CD4-positive, CD25-positive, alpha-beta regulatory T cell (primary cell): ENCODE measurements at regions not wholly inside any gene's neighbourhood (a gene's known extent, or its start where the extent isn't known, plus 50 kb on each side); places are given as distances from the start of the nearest gene placed in this dataset.

Source experiments
- ATAC-seq, 2 donors: fragments of 150-1000 bp; cut with Tn5 transposase; one replicate each; pipeline ENCODE4 v1.10.0; 2021; ENCODE audit warnings: low read depth in 2 of 2, moderate number of reproducible peaks in 2 of 2, moderate library complexity in 1 of 2
- DNase-seq, 3 donors: peaks; one replicate each; pipeline versions ENCODE4 v3.0.0 to v3.0.0-alpha.2; 2012 to 2022; ENCODE audit warnings: mixed read lengths in 1 of 3
- H3K27ac ChIP-seq: one replicate; pipeline ENCODE4 v1.7.0; 2013; ENCODE audit warnings: mild to moderate bottlenecking, low read length; ENCODE audit not compliant: insufficient read depth, poor library complexity, severe bottlenecking
- H3K27me3 ChIP-seq: one replicate; pipeline ENCODE4 v1.7.0; 2013; ENCODE audit warnings: low read length; ENCODE audit not compliant: control insufficient read depth, insufficient read depth
- H3K36me3 ChIP-seq: one replicate; pipeline ENCODE4 v1.7.0; 2013; ENCODE audit warnings: mild to moderate bottlenecking, low read length, moderate library complexity; ENCODE audit not compliant: control insufficient read depth, insufficient read depth
- H3K4me1 ChIP-seq: 2 replicates; pipeline ENCODE4 v1.7.0; 2013; ENCODE audit warnings: mild to moderate bottlenecking, low read length; ENCODE audit not compliant: insufficient read depth, control insufficient read depth, poor library complexity, severe bottlenecking
- H3K4me3 ChIP-seq: one replicate; pipeline ENCODE4 v1.7.0; 2013; ENCODE audit warnings: low read depth, mild to moderate bottlenecking, low read length, moderate library complexity
- H3K9me3 ChIP-seq, 2 experiments: 1 replicate in 1 of 2; 2 replicates in 1 of 2; pipeline ENCODE4 v1.7.0; 2013; ENCODE audit warnings: low read length in 2 of 2, mild to moderate bottlenecking in 1 of 2, moderate library complexity in 1 of 2; ENCODE audit not compliant: control insufficient read depth in 2 of 2
- H3K27ac Mint-ChIP-seq, 3 donors: one replicate each; pipeline ENCODE4 v1.8.0; 2020 to 2022; ENCODE audit warnings: mild to moderate bottlenecking in 3 of 3, mixed read lengths in 3 of 3, moderate library complexity in 2 of 3
- H3K27me3 Mint-ChIP-seq: one replicate; pipeline ENCODE4 v1.8.0; 2022; ENCODE audit warnings: mild to moderate bottlenecking, mixed read lengths
- H3K36me3 Mint-ChIP-seq: one replicate; pipeline ENCODE4 v1.8.0; 2020; ENCODE audit warnings: mixed read lengths
- H3K4me1 Mint-ChIP-seq, 4 donors: one replicate each; pipeline ENCODE4 v1.8.0; 2020 to 2022; ENCODE audit warnings: mixed read lengths in 4 of 4, mild to moderate bottlenecking in 1 of 4
- H3K4me3 Mint-ChIP-seq, 4 donors: one replicate each; pipeline ENCODE4 v1.8.0; 2020 to 2022; ENCODE audit warnings: mild to moderate bottlenecking in 4 of 4, mixed read lengths in 4 of 4, moderate library complexity in 3 of 4
- H3K9me3 Mint-ChIP-seq, 7 donors: one replicate each; pipeline ENCODE4 v1.8.0; 2020 to 2022; ENCODE audit warnings: mixed read lengths in 7 of 7, mild to moderate bottlenecking in 3 of 7, moderate library complexity in 2 of 7

DNA sequence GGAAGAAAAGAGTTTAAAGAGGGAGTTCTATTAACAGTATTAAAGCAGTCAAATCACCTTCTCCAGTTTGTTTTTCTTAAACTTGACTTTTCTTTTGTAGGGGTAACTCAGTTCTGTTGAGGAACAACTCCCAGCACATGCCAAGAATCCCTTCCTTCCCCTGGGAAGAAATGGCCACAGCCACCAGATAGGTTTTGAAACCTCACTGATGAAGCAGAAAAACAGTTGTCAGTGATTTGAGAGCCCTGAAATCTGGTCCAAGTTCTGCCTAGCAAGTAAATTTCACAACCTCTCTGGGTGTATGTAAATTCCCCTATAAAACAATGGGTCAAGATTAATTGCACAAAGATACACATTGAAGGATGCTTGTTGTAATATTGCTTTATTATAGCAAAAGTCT lies 167.1 kb downstream of the DHX15 start:
- H3K27me3 Mint-ChIP-seq, result peaks cover 4% of the 10 kb centered on the region
- no peak overlapping the region for H3K4me3 ChIP-seq
- no peaks in the 10 kb centered on the region for H3K36me3 ChIP-seq
- no peaks in the 10 kb centered on the region for H3K27me3 ChIP-seq
- H3K27ac Mint-ChIP-seq, result no peak overlapping the region
- ATAC-seq, result no peak
- no peaks in the 10 kb centered on the region for H3K9me3 ChIP-seq
- H3K4me1 Mint-ChIP-seq, result peaks cover 0 to 4% (median 3%) of the 10 kb centered on the region in 4 donors
- no peaks in the 10 kb centered on the region for H3K36me3 Mint-ChIP-seq
- DNase-seq, result no peak
- H3K9me3 Mint-ChIP-seq, result peaks cover 0 to 3% (median 0%) of the 10 kb centered on the region in 7 donors
- H3K4me3 Mint-ChIP-seq, result no peak overlapping the region
- H3K4me1 ChIP-seq, result no peaks in the 10 kb centered on the region
- H3K27ac ChIP-seq, result no peak overlapping the region

DNA sequence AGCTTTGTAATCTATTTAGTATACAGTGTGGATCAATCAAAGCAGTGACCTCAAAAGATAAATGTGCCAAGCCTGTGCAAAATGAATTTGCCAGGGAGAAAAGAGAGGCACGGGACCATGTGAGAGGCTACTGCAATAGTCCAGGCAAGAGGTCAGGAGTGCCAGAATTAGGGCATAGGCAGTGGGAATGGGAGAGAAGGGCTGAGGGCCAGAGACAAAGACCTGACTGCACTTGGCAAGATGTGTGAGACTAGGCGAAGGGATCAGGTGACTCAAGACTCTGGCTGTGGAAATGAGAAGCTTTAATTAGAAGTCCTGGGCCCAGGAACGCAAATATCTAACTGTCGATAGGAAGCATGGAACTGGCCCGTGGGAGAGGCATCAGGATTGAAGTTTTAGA lies 168.1 kb downstream of the DHX15 start:
- no peaks in the 10 kb centered on the region for H3K27me3 ChIP-seq
- H3K4me1 Mint-ChIP-seq, result peaks cover 0 to 4% (median 3%) of the 10 kb centered on the region in 4 donors
- no peaks in the 10 kb centered on the region for H3K36me3 Mint-ChIP-seq
- no peak for DNase-seq
- no peak overlapping the region for H3K4me3 Mint-ChIP-seq
- H3K27me3 Mint-ChIP-seq, result peaks cover 4% of the 10 kb centered on the region
- no peak overlapping the region for H3K27ac ChIP-seq
- no peaks in the 10 kb centered on the region for H3K36me3 ChIP-seq
- no peak for ATAC-seq
- no peaks in the 10 kb centered on the region for H3K9me3 ChIP-seq
- no peak overlapping the region for H3K27ac Mint-ChIP-seq
- H3K9me3 Mint-ChIP-seq, result peaks cover 0 to 3% (median 0%) of the 10 kb centered on the region in 7 donors
- H3K4me3 ChIP-seq, result no peak overlapping the region
- no peaks in the 10 kb centered on the region for H3K4me1 ChIP-seq

DNA sequence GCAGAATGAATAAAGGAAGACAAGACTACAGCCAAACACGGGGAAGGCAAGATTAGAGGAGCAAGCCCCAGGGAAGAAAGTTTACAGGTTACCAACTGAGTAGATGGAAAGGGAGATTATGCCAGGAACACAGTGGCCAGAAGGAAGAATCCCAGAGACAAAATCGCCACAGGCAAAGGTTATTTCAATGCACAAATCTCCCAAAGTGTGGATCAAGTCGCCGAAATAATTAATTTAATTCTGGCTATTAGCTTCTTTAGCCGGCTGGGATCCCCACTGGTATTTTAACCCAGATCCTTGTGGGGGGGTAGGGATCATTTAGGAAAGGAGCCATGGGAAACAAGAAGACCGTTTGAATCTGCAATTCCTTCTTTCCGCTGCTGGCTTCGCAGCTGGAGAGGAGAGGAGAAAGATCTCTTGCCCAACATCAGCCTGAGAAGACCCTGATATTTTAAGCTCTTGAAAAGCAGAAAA lies 171.0 kb downstream of the DHX15 start:
- Mint-ChIP-seq H3K4me1 (no peaks in the 10 kb centered on the region), H3K4me3 (no peak overlapping the region), H3K27me3 (peaks cover 4% of the 10 kb centered on the region), H3K36me3 (no peaks in the 10 kb centered on the region), H3K9me3 (peaks cover 0 to 3% (median 0%) of the 10 kb centered on the region in 7 donors), H3K27ac (peak overlapping the region in 1 of 3 donors; percentile 92)
- Histone ChIP-seq H3K27ac (no peak overlapping the region), H3K36me3 (no peaks in the 10 kb centered on the region), H3K27me3 (no peaks in the 10 kb centered on the region), H3K4me1 (no peaks in the 10 kb centered on the region), H3K9me3 (no peaks in the 10 kb centered on the region), H3K4me3 (no peak overlapping the region)
- ATAC-seq (no peak), DNase-seq (no peak)

DNA sequence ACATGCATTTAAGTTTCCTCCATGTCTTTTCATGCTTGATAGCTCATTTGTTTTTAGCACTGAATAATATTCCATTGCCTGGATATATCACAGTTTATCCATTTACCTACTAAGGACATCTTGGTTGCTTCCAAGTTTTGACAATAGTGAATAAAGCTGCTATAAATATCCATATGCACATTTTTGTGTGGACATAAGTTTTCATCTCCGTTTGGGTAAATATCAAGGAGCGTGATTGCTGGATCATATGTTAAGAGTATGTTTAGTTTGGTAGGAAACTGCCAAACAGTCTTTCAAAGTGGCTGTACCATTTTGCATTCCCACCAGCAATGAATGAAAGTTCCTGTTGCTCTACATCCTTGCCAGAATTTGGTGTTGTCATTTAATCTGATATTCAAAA lies 172.5 kb downstream of the DHX15 start:
- DNase-seq, result no peak

DNA sequence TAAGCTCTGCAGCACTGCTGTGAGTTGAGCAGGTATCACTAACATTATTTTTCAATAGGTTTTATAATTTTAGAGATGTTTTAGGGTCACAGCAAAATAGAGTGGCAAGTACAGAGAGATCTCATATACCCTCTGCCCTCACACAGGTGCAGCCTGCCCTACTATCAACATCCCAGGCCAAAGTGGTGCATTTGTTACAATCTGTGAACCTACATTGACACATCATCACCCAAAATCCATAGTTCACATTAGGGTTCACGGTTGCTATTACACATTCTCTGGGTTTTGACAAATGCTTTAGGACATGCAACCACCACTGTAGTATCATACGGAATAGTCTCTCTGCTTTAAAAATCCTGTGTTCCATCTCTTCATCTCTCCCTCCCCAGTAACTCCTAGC lies 173.1 kb downstream of the DHX15 start:
- Mint-ChIP-seq H3K27me3 (peaks cover 4% of the 10 kb centered on the region), H3K36me3 (no peaks in the 10 kb centered on the region), H3K9me3 (peaks cover 0 to 3% (median 0%) of the 10 kb centered on the region in 7 donors), H3K4me3 (no peak overlapping the region), H3K4me1 (peaks cover 0 to 2% (median 0%) of the 10 kb centered on the region in 4 donors), H3K27ac (no peak overlapping the region)
- Histone ChIP-seq H3K36me3 (no peaks in the 10 kb centered on the region), H3K27me3 (no peaks in the 10 kb centered on the region), H3K9me3 (no peaks in the 10 kb centered on the region), H3K4me3 (no peak overlapping the region), H3K27ac (no peak overlapping the region), H3K4me1 (no peaks in the 10 kb centered on the region)
- ATAC-seq (no peak), DNase-seq (no peak)

More for the DNA sequence above, 172.5 kb downstream of the DHX15 start:
- Mint-ChIP-seq H3K27ac (no peak overlapping the region), H3K27me3 (peaks cover 4% of the 10 kb centered on the region), H3K36me3 (no peaks in the 10 kb centered on the region), H3K4me1 (peaks cover 0 to 2% (median 0%) of the 10 kb centered on the region in 4 donors), H3K4me3 (no peak overlapping the region), H3K9me3 (peaks cover 0 to 3% (median 0%) of the 10 kb centered on the region in 7 donors)
- Histone ChIP-seq H3K4me3 (no peak overlapping the region), H3K27ac (no peak overlapping the region), H3K4me1 (no peaks in the 10 kb centered on the region), H3K27me3 (no peaks in the 10 kb centered on the region), H3K9me3 (no peaks in the 10 kb centered on the region), H3K36me3 (no peaks in the 10 kb centered on the region)
- ATAC-seq, result no peak

DNA sequence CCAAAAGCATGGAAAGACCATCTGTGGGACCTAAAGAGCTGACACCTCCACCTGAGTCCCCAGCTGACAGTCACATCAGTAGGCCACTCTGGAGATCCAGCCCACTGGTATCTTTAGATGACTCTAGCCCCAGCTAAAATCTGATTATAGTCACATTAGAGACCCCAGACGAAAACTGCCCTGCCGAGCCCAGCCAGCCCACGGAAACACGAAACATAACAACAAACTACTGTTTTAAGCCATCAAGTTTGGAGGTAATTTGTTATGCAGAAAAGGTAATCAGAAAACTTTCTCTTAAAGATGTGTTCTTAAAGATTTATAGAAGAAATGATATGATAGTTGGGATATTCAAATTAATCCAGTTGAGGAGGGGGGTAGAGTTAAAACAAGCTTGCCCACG lies 175.7 kb downstream of the DHX15 start:
- H3K27me3 Mint-ChIP-seq, result no peaks in the 10 kb centered on the region
- Histone ChIP-seq H3K27ac (no peak overlapping the region), H3K4me1 (no peaks in the 10 kb centered on the region), H3K27me3 (no peaks in the 10 kb centered on the region), H3K4me3 (no peak overlapping the region), H3K9me3 (no peaks in the 10 kb centered on the region), H3K36me3 (no peaks in the 10 kb centered on the region)
- no peak overlapping the region for H3K4me3 Mint-ChIP-seq
- DNase-seq (no peak), ATAC-seq (no peak)
- no peak overlapping the region for H3K27ac Mint-ChIP-seq
- peaks cover 0 to 2% (median 0%) of the 10 kb centered on the region in 4 donors for H3K4me1 Mint-ChIP-seq
- peaks cover 0 to 3% (median 0%) of the 10 kb centered on the region in 7 donors for H3K9me3 Mint-ChIP-seq
- no peaks in the 10 kb centered on the region for H3K36me3 Mint-ChIP-seq

DNA sequence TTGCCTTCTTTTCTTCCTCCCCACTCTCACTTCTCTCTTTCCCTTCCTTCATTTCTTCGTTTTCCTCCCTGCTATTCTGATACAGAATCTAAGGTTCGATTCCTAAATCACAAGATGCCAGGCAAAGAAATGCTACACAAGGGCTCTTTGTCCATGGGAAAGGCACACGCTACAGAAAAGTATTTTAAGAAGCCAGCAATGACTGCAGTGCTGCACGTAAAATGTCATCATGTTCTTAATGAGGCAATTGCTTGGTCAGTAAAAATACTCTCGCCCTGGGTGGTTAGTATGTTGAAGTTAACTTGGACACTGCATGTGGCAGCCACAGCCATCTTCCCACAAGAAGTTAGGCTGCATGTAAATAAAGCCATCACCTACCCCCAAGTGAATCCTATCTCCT lies 178.4 kb downstream of the DHX15 start:
- H3K27ac ChIP-seq, result no peak overlapping the region
- no peaks in the 10 kb centered on the region for H3K4me1 ChIP-seq
- H3K36me3 ChIP-seq, result no peaks in the 10 kb centered on the region
- no peak overlapping the region for H3K4me3 ChIP-seq
- peaks cover 5% of the 10 kb centered on the region for H3K27me3 Mint-ChIP-seq
- no peaks in the 10 kb centered on the region for H3K9me3 Mint-ChIP-seq
- no peaks in the 10 kb centered on the region for H3K9me3 ChIP-seq
- no peaks in the 10 kb centered on the region for H3K27me3 ChIP-seq
- no peak overlapping the region for H3K27ac Mint-ChIP-seq
- no peaks in the 10 kb centered on the region for H3K36me3 Mint-ChIP-seq
- peaks cover 0 to 2% (median 0%) of the 10 kb centered on the region in 4 donors for H3K4me1 Mint-ChIP-seq
- no peak for ATAC-seq
- no peak overlapping the region for H3K4me3 Mint-ChIP-seq
- no peak for DNase-seq

DNA sequence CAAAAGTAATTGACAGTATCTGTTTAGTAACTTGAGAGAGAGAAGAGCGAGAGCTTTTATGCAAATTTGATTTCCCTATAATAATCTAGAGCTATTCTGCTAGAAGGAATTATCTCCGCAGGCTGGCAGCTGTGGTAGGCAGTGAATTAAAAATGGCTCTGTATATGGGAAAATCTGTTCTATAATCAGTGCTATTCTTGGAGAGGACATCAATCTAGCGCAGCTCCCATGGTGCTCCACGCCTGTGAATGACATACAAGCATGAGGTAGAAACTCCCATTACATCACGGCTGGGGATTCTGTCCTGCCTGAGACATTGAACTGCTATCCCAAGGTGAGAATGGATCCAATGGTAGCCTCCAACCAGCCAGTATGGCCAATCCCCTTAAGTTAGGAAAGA lies 179.0 kb downstream of the DHX15 start:
- peaks cover 5% of the 10 kb centered on the region for H3K27me3 Mint-ChIP-seq
- Histone ChIP-seq H3K36me3 (no peaks in the 10 kb centered on the region), H3K27me3 (no peaks in the 10 kb centered on the region), H3K27ac (no peak overlapping the region), H3K9me3 (no peaks in the 10 kb centered on the region), H3K4me3 (no peak overlapping the region), H3K4me1 (no peaks in the 10 kb centered on the region)
- DNase-seq (no peak), ATAC-seq (no peak)
- H3K27ac Mint-ChIP-seq, result no peak overlapping the region
- H3K4me3 Mint-ChIP-seq, result no peak overlapping the region
- no peaks in the 10 kb centered on the region for H3K9me3 Mint-ChIP-seq
- H3K36me3 Mint-ChIP-seq, result no peaks in the 10 kb centered on the region
- H3K4me1 Mint-ChIP-seq, result peaks cover 0 to 2% (median 0%) of the 10 kb centered on the region in 4 donors
